Mesenchymal stem cell (in vitro differentiated cells and primary cell): ENCODE measurements at regions not wholly inside any gene's neighbourhood (a gene's known extent, or its start where the extent isn't known, plus 50 kb on each side); places are given as distances from the start of the nearest gene placed in this dataset.

Source experiments
- DNase-seq: peaks from one replicate; pipeline ENCODE4 v3.0.0-alpha.2; 2013
- H2AFZ ChIP-seq: one replicate; pipeline ENCODE4 v1.6.1; 2013; ENCODE audit warnings: low read depth, mild to moderate bottlenecking, control low read depth, inconsistent platforms, low read length, moderate library complexity
- H2AK5ac ChIP-seq: 2 replicates; pipeline ENCODE4 v1.6.1; 2013; ENCODE audit warnings: low read length, moderate library complexity, mild to moderate bottlenecking, inconsistent platforms; ENCODE audit not compliant: severe bottlenecking
- H2BK120ac ChIP-seq: one replicate; pipeline ENCODE4 v1.6.1; 2013; ENCODE audit warnings: low read depth, mild to moderate bottlenecking, inconsistent platforms, low read length, moderate library complexity
- H2BK12ac ChIP-seq, 2 experiments: one replicate each; pipeline ENCODE4 v1.6.1; 2013; ENCODE audit warnings: inconsistent platforms in 2 of 2, low read length in 2 of 2, mild to moderate bottlenecking in 2 of 2, moderate library complexity in 2 of 2, control low read depth in 1 of 2
- H2BK15ac ChIP-seq: one replicate; pipeline ENCODE4 v1.6.1; 2013; ENCODE audit warnings: mild to moderate bottlenecking, low read depth, inconsistent platforms; ENCODE audit not compliant: poor library complexity, severe bottlenecking
- H2BK5ac ChIP-seq: 2 replicates; pipeline ENCODE4 v1.6.1; 2013; ENCODE audit warnings: low read depth, mild to moderate bottlenecking, low read length, control low read depth, inconsistent platforms; ENCODE audit not compliant: poor library complexity, severe bottlenecking
- H3K14ac ChIP-seq, 2 experiments: one replicate each; pipeline ENCODE4 v1.6.1; 2013; ENCODE audit warnings: inconsistent platforms in 2 of 2, low read length in 2 of 2, control low read depth in 1 of 2, mild to moderate bottlenecking in 1 of 2, moderate library complexity in 1 of 2
- H3K18ac ChIP-seq, 2 experiments: one replicate each; pipeline ENCODE4 v1.6.1; 2013; ENCODE audit warnings: inconsistent platforms in 2 of 2, low read length in 2 of 2, control low read depth in 1 of 2, low read depth in 1 of 2, mild to moderate bottlenecking in 1 of 2
- H3K23ac ChIP-seq, 2 experiments: one replicate each; pipeline ENCODE4 v1.6.1; 2013; ENCODE audit warnings: inconsistent platforms in 2 of 2, low read length in 2 of 2, mild to moderate bottlenecking in 2 of 2, moderate library complexity in 2 of 2, control low read depth in 1 of 2
- H3K27ac ChIP-seq: 2 replicates; pipeline ENCODE4 v1.5.1; 2013; ENCODE audit warnings: mild to moderate bottlenecking, moderate library complexity, low read length, control low read depth, inconsistent platforms; ENCODE audit not compliant: poor library complexity, severe bottlenecking
- H3K27me3 ChIP-seq, 2 experiments: 2 replicates each; pipeline versions ENCODE4 v1.6.1 to v1.7.0; 2013; ENCODE audit warnings: low read length in 2 of 2, mild to moderate bottlenecking in 2 of 2, moderate library complexity in 2 of 2, control low read depth in 1 of 2, inconsistent platforms in 1 of 2; ENCODE audit not compliant: control insufficient read depth in 1 of 2, insufficient read depth in 1 of 2
- H3K36me3 ChIP-seq, 2 experiments: 2 replicates each; pipeline versions ENCODE4 v1.6.1 to v1.7.0; 2013; ENCODE audit warnings: low read length in 2 of 2, control low read depth in 1 of 2, inconsistent platforms in 1 of 2, low read depth in 1 of 2, mild to moderate bottlenecking in 1 of 2; ENCODE audit not compliant: insufficient read depth in 2 of 2, control insufficient read depth in 1 of 2
- H3K4ac ChIP-seq, 2 experiments: one replicate each; pipeline ENCODE4 v1.6.1; 2013; ENCODE audit warnings: inconsistent platforms in 2 of 2, low read length in 2 of 2, mild to moderate bottlenecking in 2 of 2, moderate library complexity in 2 of 2, control low read depth in 1 of 2, low read depth in 1 of 2
- H3K4me1 ChIP-seq: 2 replicates; pipeline ENCODE4 v1.6.1; 2013; ENCODE audit warnings: low read depth, low read length, control low read depth; ENCODE audit not compliant: control insufficient read depth, insufficient read depth
- H3K4me2 ChIP-seq: 2 replicates; pipeline ENCODE4 v1.6.1; 2013; ENCODE audit warnings: low read length, mild to moderate bottlenecking, inconsistent platforms; ENCODE audit not compliant: poor library complexity, severe bottlenecking
- H3K4me3 ChIP-seq, 2 experiments: 2 replicates each; pipeline versions ENCODE4 v1.5.1 to v1.7.0; 2013; ENCODE audit warnings: low read length in 2 of 2, mild to moderate bottlenecking in 2 of 2, control low read depth in 1 of 2, low read depth in 1 of 2; ENCODE audit not compliant: insufficient read depth in 1 of 2
- H3K79me1 ChIP-seq: replicated peaks from 2 replicates; pipeline ENCODE4 v1.6.1; 2013; ENCODE audit warnings: mild to moderate bottlenecking, control low read depth, low read length, inconsistent platforms; ENCODE audit not compliant: poor library complexity, severe bottlenecking
- H3K9ac ChIP-seq: 2 replicates; pipeline ENCODE4 v1.7.0; 2013; ENCODE audit warnings: mild to moderate bottlenecking, low read length, moderate library complexity
- H3K9me3 ChIP-seq: 2 replicates; pipeline ENCODE4 v1.7.0; 2013; ENCODE audit warnings: mild to moderate bottlenecking, low read length; ENCODE audit not compliant: control insufficient read depth
- H4K8ac ChIP-seq: one replicate; pipeline ENCODE4 v1.6.1; 2013; ENCODE audit warnings: inconsistent platforms, mild to moderate bottlenecking, low read length, moderate library complexity
- H4K91ac ChIP-seq: one replicate; pipeline ENCODE4 v1.6.1; 2013; ENCODE audit warnings: mild to moderate bottlenecking, low read length, inconsistent platforms
- WGBS: methylation state at CpG from one replicate; pipeline ENCODE4 v1.1.7; 2013; ENCODE audit warnings: mixed read lengths; 5-methylcytosine and 5-hydroxymethylcytosine counted together

- Histone ChIP-seq H3K4ac (no peak overlapping the region), H3K4me2 (no peak overlapping the region), H2BK120ac (no peak overlapping the region), H2BK15ac (no peak overlapping the region), H3K27me3 (no peaks in the 10 kb centered on the region), H3K14ac (no peak overlapping the region), H2BK12ac (no peak overlapping the region), H4K8ac (no peak overlapping the region), H2BK5ac (no peak overlapping the region), H4K91ac (no peak overlapping the region), H3K9ac (no peak overlapping the region), H3K4me1 (no peaks in the 10 kb centered on the region), H3K27ac (no peak overlapping the region), H3K79me1 (no peaks in the 10 kb centered on the region), H3K18ac (no peak overlapping the region), H2AFZ (no peak overlapping the region), H3K4me3 (no peak overlapping the region), H2AK5ac (no peak overlapping the region), H3K36me3 (no peaks in the 10 kb centered on the region), H3K23ac (no peak overlapping the region), H3K9me3 (no peaks in the 10 kb centered on the region)
- 88% methylated on average over 1 of the region's 1 CpG for WGBS
- no peak for DNase-seq
These were observed 237.2 kb downstream of the FAT4 start for GRCh38 chr4:125551967-125552366.

DNA sequence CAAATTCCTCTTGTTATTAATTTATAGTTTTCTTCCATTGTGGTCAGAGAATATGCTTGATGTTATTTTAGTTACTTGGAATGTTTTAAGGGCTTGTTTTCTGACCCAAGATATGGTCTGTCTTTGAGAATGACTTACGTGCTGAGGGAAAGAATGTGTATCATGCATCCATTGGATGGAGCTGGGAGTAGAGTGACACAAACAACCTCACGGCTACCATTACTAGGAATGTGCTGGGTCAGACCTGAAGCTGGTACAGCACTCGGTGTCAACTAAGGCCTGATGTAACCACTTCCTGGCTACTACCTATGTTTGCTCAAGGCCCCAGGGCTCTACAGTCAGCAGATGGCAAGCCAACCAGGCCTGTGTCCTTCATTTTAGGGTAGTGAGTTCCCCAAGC is 257.8 kb downstream of the FAT4 start:
- H2AFZ ChIP-seq, result no peak overlapping the region
- no peak for DNase-seq
- H3K9ac ChIP-seq, result no peak overlapping the region

DNA sequence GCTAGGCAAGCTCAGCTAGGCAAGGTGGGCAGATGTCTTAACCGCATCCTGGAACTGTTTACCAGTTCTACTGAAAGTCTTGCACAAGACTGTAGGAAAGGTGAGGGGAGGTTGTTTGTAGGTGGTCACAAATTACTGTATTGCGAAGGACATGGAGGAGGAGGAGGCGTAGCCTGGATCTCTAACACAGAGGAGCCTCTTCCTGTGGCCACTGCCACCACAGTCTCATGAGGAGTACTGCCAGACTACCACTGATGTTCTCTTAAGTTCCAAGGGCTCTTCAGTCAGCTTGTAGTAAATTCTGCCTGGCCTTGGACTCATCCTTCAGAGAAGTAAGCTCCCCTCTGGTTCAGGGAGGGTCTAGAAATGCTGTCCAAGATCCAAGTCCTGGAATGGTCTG is 258.6 kb downstream of the FAT4 start:
- H3K4ac ChIP-seq, result no peak overlapping the region
- H2BK15ac ChIP-seq, result no peak overlapping the region
- H3K4me1 ChIP-seq, result peaks cover 2% of the 10 kb centered on the region
- no peaks in the 10 kb centered on the region for H3K79me1 ChIP-seq
- no peak overlapping the region for H3K18ac ChIP-seq
- no peaks in the 10 kb centered on the region for H3K36me3 ChIP-seq
- H3K27me3 ChIP-seq, result no peaks in the 10 kb centered on the region
- no peak overlapping the region for H3K9ac ChIP-seq
- no peak overlapping the region for H3K27ac ChIP-seq
- H3K4me3 ChIP-seq, result no peak overlapping the region
- no peak overlapping the region for H2AFZ ChIP-seq
- H4K8ac ChIP-seq, result no peak overlapping the region
- no peak overlapping the region for H2BK12ac ChIP-seq
- no peak overlapping the region for H3K4me2 ChIP-seq
- no peak overlapping the region for H2BK5ac ChIP-seq
- no peak overlapping the region for H2BK120ac ChIP-seq
- no peak overlapping the region for H4K91ac ChIP-seq
- H3K9me3 ChIP-seq, result no peaks in the 10 kb centered on the region
- no peak overlapping the region for H3K14ac ChIP-seq
- H2AK5ac ChIP-seq, result no peak overlapping the region
- 98% methylated on average over 3 of the region's 3 CpGs for whole genome bisulfite sequencing
- DNase-seq, result no peak
- no peak overlapping the region for H3K23ac ChIP-seq

More for the DNA sequence above, 257.8 kb downstream of the FAT4 start:
- Histone ChIP-seq H3K36me3 (no peaks in the 10 kb centered on the region), H2BK120ac (no peak overlapping the region), H3K4me1 (peaks cover 2% of the 10 kb centered on the region), H3K23ac (no peak overlapping the region), H2BK12ac (no peak overlapping the region), H2BK15ac (no peak overlapping the region), H3K4ac (no peak overlapping the region), H3K4me3 (no peak overlapping the region), H4K8ac (no peak overlapping the region), H3K18ac (no peak overlapping the region), H3K9me3 (no peaks in the 10 kb centered on the region), H3K79me1 (no peaks in the 10 kb centered on the region), H3K27me3 (no peaks in the 10 kb centered on the region), H3K27ac (no peak overlapping the region), H4K91ac (no peak overlapping the region), H3K4me2 (no peak overlapping the region), H2AK5ac (no peak overlapping the region), H3K14ac (no peak overlapping the region), H2BK5ac (no peak overlapping the region)
- 89% methylated on average over 3 of the region's 3 CpGs for WGBS

GRCh38 chr4:125573786-125574185 is 259.0 kb downstream of the FAT4 start:
- H2BK15ac ChIP-seq, result no peak overlapping the region
- H3K9me3 ChIP-seq, result no peaks in the 10 kb centered on the region
- no peak overlapping the region for H3K27ac ChIP-seq
- H3K4ac ChIP-seq, result no peak overlapping the region
- H4K91ac ChIP-seq, result no peak overlapping the region
- H2BK5ac ChIP-seq, result no peak overlapping the region
- DNase-seq, result no peak
- H3K4me2 ChIP-seq, result no peak overlapping the region
- H3K79me1 ChIP-seq, result no peaks in the 10 kb centered on the region
- H3K4me3 ChIP-seq, result no peak overlapping the region
- no peak overlapping the region for H2BK120ac ChIP-seq
- H3K27me3 ChIP-seq, result no peaks in the 10 kb centered on the region
- H3K14ac ChIP-seq, result no peak overlapping the region
- H2AK5ac ChIP-seq, result no peak overlapping the region
- no peak overlapping the region for H4K8ac ChIP-seq
- H3K9ac ChIP-seq, result no peak overlapping the region
- H3K23ac ChIP-seq, result no peak overlapping the region
- H2BK12ac ChIP-seq, result no peak overlapping the region
- H3K4me1 ChIP-seq, result peaks cover 2% of the 10 kb centered on the region
- H3K18ac ChIP-seq, result peak overlapping the region in 1 of 2 experiments; percentile 27
- WGBS, result no CpG with 5 or more reads among the region's 1 CpG
- H2AFZ ChIP-seq, result no peak overlapping the region
- H3K36me3 ChIP-seq, result no peaks in the 10 kb centered on the region
